Fibroblast of villous mesenchyme (primary cell): ENCODE measurements at regions not wholly inside any gene's neighbourhood (a gene's known extent, or its start where the extent isn't known, plus 50 kb on each side); places are given as distances from the start of the nearest gene placed in this dataset.

Experiments used
- DNase-seq: peaks from one replicate; pipeline ENCODE4 v3.0.0-alpha.2; 2010; ENCODE audit warnings: low read depth
- H3K4me3 ChIP-seq: 2 replicates; pipeline ENCODE4 v1.5.1; 2011; ENCODE audit warnings: low read depth, mild to moderate bottlenecking, low read length
- TF ChIP-seq, protein P1 (sequence below): IDR thresholded peaks from 2 replicates; pipeline ENCODE4 v1.5.1; 2012; ENCODE audit warnings: low read depth, mild to moderate bottlenecking, low read length; ENCODE audit not compliant: insufficient read depth

DNA sequence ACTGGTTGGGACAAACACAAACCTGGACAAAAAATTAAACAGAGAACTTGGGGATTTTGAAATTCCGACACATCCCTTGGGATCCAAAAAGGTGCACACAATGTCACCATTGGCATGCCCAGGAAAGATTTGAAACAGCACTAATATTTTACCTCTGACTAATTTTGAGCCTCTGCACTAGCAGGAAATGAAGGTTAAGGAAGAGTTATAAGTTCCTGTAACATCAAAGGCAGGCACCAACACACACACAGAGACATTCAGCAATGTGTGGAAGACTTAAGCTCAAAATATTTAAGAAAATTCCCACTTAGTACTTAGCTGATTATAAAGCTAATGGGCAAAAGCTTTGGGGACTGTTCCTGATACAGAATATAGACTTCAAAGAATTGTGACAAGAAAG is 247.0 kb downstream of the CDH9 start:
- TF ChIP-seq, protein P1, sequence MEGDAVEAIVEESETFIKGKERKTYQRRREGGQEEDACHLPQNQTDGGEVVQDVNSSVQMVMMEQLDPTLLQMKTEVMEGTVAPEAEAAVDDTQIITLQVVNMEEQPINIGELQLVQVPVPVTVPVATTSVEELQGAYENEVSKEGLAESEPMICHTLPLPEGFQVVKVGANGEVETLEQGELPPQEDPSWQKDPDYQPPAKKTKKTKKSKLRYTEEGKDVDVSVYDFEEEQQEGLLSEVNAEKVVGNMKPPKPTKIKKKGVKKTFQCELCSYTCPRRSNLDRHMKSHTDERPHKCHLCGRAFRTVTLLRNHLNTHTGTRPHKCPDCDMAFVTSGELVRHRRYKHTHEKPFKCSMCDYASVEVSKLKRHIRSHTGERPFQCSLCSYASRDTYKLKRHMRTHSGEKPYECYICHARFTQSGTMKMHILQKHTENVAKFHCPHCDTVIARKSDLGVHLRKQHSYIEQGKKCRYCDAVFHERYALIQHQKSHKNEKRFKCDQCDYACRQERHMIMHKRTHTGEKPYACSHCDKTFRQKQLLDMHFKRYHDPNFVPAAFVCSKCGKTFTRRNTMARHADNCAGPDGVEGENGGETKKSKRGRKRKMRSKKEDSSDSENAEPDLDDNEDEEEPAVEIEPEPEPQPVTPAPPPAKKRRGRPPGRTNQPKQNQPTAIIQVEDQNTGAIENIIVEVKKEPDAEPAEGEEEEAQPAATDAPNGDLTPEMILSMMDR = no peak
- no peak for DNase-seq
- H3K4me3 ChIP-seq = no peak overlapping the region

DNA sequence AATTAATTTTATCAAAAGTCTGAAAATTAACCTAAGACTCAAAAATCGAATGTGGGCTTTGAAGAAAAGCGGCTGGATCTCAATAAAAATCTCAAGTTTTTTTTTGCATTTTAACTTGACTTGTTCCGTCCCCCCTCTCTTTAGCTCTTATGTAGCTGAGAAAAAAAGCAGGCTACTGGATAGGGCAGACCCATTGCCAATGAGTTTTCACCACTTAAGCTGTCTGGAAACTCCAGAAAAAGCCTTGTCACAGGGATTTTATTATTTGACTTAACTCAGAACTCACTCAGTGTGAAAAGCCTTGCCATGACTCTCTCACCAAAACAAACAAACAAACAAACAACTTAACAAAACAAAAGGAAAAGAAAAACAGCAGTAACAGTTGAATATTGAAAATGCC is 247.4 kb downstream of the CDH9 start:
- DNase-seq = no peak
- no peak overlapping the region for H3K4me3 ChIP-seq
- TF ChIP-seq, protein P1 = no peak

DNA sequence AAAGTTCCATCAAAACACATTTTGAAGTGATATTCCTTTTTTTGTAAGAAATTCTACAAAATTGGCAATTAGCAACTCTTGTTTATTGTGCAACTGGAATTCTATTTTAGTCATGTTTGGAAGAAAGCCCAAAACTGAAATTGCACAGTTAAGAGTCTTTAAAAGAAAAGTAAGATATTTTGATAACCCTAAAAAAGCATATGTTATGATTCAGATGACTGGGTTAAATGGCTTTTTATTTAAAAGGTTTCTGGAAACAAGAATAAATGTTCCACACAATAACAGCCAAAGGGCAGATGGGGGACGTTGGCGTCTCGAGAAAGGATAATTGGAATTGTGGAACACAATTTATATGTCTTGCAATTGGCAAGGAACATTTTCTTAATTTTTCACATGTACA is 275.2 kb downstream of the CDH9 start:
- no peak for DNase-seq
- no peak overlapping the region for H3K4me3 ChIP-seq
- TF ChIP-seq, protein P1 = no peak

DNA sequence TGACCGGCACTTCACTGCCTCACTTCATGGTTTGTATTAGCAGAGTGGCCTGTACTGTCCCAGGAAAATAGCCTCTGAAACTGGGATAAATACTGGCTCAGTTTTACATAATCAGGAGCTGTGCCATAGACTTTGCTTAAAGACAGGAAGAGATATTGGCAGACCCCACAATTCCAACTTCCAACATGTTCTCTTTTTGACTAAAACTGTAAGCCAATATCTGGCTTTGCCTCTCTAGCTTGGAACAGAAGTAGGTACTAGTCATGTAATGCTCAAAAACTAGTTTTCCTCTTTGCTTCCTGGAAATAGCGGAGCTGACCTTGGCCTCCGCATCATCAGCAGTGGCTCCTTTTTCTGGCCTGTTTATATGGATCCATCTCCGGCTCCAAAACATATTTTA is 276.9 kb downstream of the CDH9 start:
- DNase-seq = no peak
- TF ChIP-seq, protein P1 = no peak
- H3K4me3 ChIP-seq = no peak overlapping the region

DNA sequence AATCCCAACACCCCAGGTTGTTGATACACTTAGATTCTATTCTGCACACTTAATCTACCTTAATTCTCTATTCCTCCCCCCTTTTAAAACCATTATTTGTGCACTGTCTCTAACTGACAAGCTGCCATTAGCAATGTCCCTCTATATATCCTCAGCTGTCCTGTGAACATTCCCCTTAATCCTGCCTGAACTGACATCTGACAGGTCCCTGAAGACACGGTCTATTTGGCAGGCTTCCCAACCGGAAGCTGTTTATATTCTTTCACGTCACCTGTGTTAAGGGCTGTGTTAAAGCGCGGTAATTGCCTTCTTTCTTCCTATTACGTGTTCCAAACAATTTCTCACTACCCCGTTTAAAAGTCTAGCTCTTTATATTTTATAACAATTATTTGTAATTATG is 277.3 kb downstream of the CDH9 start:
- no peak overlapping the region for H3K4me3 ChIP-seq
- TF ChIP-seq, protein P1 = no peak

DNA sequence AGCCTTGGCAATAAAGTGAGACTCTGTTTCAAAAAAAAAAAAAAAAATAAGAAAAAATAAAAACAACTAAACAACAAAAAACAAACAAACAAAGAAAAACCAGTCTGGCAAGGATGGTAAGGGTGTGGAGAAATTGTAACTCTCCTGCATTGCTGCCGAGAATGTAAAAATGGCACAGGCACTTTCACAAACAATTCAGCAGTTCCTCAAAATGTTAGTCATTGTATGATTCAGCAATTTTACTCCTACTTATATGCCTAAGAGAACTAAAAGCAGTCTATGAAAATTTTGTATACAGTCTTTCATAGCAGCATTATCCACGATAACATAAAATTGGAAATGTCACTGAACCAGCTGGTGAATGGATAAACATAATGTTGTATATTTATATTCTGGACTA is 280.4 kb downstream of the CDH9 start:
- TF ChIP-seq, protein P1 = no peak
- no peak overlapping the region for H3K4me3 ChIP-seq
- no peak for DNase-seq

More for the DNA sequence above, 277.3 kb downstream of the CDH9 start:
- no peak for DNase-seq

DNA sequence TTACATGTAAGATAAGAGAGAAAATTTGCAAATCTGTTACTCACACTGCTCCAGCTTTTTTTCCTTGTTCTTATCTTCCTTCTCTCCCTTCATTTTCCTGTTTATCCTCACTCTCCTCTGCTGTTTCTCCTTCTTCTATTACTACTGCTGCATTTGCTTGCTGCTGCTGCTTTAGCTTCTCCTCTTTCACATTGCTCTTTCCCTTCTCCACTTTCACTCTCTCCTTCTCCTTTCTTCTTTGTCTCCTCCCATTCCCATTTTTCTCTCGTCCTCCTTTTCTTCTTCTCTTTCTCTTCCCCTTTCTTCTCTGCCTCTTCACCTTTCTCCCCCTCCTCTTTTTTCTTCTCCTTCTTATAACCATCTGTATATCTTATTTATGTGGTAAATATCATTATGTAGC is 288.6 kb downstream of the CDH9 start:
- TF ChIP-seq, protein P1 = no peak
- no peak for DNase-seq
- H3K4me3 ChIP-seq = no peak overlapping the region
